ENCODE measurements at regions not wholly inside any gene's neighbourhood (a gene's known extent, or its start where the extent isn't known, plus 50 kb on each side); places are given as distances from the start of the nearest gene placed in this dataset.
"Not testable (repeated sequence)": the region's sequence is repeated elsewhere in the genome, so short reads cannot be mapped to it uniquely, and the experiment has no call there.

GRCh38 chr14:66017927-66018326 is 468.2 kb upstream of the CCDC196 start:
- DNase-seq (ENCODE audit: low spot score): no peak

GRCh38 chr14:66022526-66022925 is 463.6 kb upstream of the CCDC196 start:
- DNase-seq (ENCODE audit: low spot score): no peak

- no peak for DNase-seq (ENCODE audit: low spot score)
Observed at GRCh38 chr14:66025779-66026178, 460.4 kb upstream of the CCDC196 start.

- not testable (repeated sequence) for DNase-seq (ENCODE audit: low spot score)
Observed at GRCh38 chr14:66031981-66032380, 454.2 kb upstream of the CCDC196 start.

GRCh38 chr14:66032800-66033199 is 453.4 kb upstream of the CCDC196 start:
- DNase-seq (ENCODE audit: low spot score): no peak

- DNase-seq (ENCODE audit: low spot score): no peak
Observed at GRCh38 chr14:66036547-66036946, 449.6 kb upstream of the CCDC196 start.

GRCh38 chr14:66037361-66037760 is 448.8 kb upstream of the CCDC196 start:
- no peak for DNase-seq (ENCODE audit: low spot score)

GRCh38 chr14:66038212-66038611 is 448.0 kb upstream of the CCDC196 start:
- DNase-seq (ENCODE audit: low spot score): no peak

- no peak for DNase-seq (ENCODE audit: low spot score)
Observed at GRCh38 chr14:66038618-66039017, 447.6 kb upstream of the CCDC196 start.

GRCh38 chr14:66039495-66039894 is 446.7 kb upstream of the CCDC196 start:
- DNase-seq (ENCODE audit: low spot score): no peak

GRCh38 chr14:66041582-66041981 is 444.6 kb upstream of the CCDC196 start:
- DNase-seq (ENCODE audit: low spot score): no peak

GRCh38 chr14:66043921-66044320 is 442.2 kb upstream of the CCDC196 start:
- DNase-seq (ENCODE audit: low spot score): no peak

GRCh38 chr14:66045572-66046021 is 440.6 kb upstream of the CCDC196 start:
- no peak for DNase-seq (ENCODE audit: low spot score)

GRCh38 chr14:66046035-66046434 is 440.1 kb upstream of the CCDC196 start:
- no peak for DNase-seq (ENCODE audit: low spot score)

GRCh38 chr14:66046591-66046990 is 439.6 kb upstream of the CCDC196 start:
- no peak for DNase-seq (ENCODE audit: low spot score)

GRCh38 chr14:66056268-66056907 is 429.8 kb upstream of the CCDC196 start:
- no peak for DNase-seq (ENCODE audit: low spot score)

GRCh38 chr14:66056926-66057552 is 429.1 kb upstream of the CCDC196 start:
- DNase-seq (ENCODE audit: low spot score): no peak

GRCh38 chr14:66065188-66065587 is 421.0 kb upstream of the CCDC196 start:
- DNase-seq (ENCODE audit: low spot score): no peak

- DNase-seq (ENCODE audit: low spot score): no peak
Observed at GRCh38 chr14:66066981-66067776, 419.0 kb upstream of the CCDC196 start.

GRCh38 chr14:66069036-66069435 is 417.1 kb upstream of the CCDC196 start:
- no peak for DNase-seq (ENCODE audit: low spot score)

- no peak for DNase-seq (ENCODE audit: low spot score)
Observed at GRCh38 chr14:66069830-66070541, 416.2 kb upstream of the CCDC196 start.

- peak; percentile 73 for DNase-seq (ENCODE audit: low spot score)
Observed at GRCh38 chr14:66070542-66071319, 415.4 kb upstream of the CCDC196 start.
